WTC11 (cell line): ENCODE measurements at regions not wholly inside any gene's neighbourhood (a gene's known extent, or its start where the extent isn't known, plus 50 kb on each side); places are given as distances from the start of the nearest gene placed in this dataset.

Source experiments
- ATAC-seq: fragments of 200-7000 bp; cut with Tn5 transposase; 2 replicates; pipeline ENCODE4 v1.10.0; 2021; ENCODE audit warnings: mild to moderate bottlenecking, moderate library complexity
- CTCF ChIA-PET: fragments of 300-600 bp; sonication (Branson Sonifier 250); formaldehyde crosslinking; loops from one replicate; lab custom pipeline; 2021; ENCODE audit warnings: antibody characterized with exemption; lab: Charles Lee
- POLR2A ChIA-PET: fragments of 350-600 bp; sonication (Branson Sonifier 250); formaldehyde crosslinking; loops from one replicate; lab custom pipeline; 2021; ENCODE audit warnings: antibody characterized with exemption; lab: Charles Lee
- DNase-seq: peaks from one replicate; pipeline ENCODE4 v3.0.0; 2021; ENCODE audit warnings: low spot score
- H3K27ac Mint-ChIP-seq: 2 replicates; pipeline ENCODE4 v1.8.0; 2021; ENCODE audit warnings: mixed read lengths
- H3K27me3 Mint-ChIP-seq: 2 replicates; pipeline ENCODE4 v1.8.0; 2021; ENCODE audit warnings: low read depth, mild to moderate bottlenecking, moderate library complexity, mixed read lengths
- H3K36me3 Mint-ChIP-seq: 2 replicates; pipeline ENCODE4 v1.8.0; 2021; ENCODE audit warnings: mixed read lengths
- H3K4me1 Mint-ChIP-seq: 2 replicates; pipeline ENCODE4 v1.8.0; 2022; ENCODE audit warnings: mixed read lengths
- H3K4me3 Mint-ChIP-seq: 2 replicates; pipeline ENCODE4 v1.8.0; 2021; ENCODE audit warnings: mild to moderate bottlenecking, moderate library complexity, mixed read lengths
- H3K9me3 Mint-ChIP-seq: 2 replicates; pipeline ENCODE4 v1.8.0; 2021; ENCODE audit warnings: mixed read lengths
- CBFB ChIP-seq: sonication (generic); formaldehyde crosslinking; IDR thresholded peaks from 2 replicates; pipeline ENCODE4 v1.8.1; 2022; ENCODE audit warnings: mild to moderate bottlenecking, low read depth, missing genetic modification reagents
- ELF4 ChIP-seq: sonication (generic); formaldehyde crosslinking; IDR thresholded peaks from 2 replicates; pipeline ENCODE4 v1.8.1; 2022; ENCODE audit warnings: low read depth, mild to moderate bottlenecking, moderate library complexity, missing genetic modification reagents
- FOXP1 ChIP-seq: sonication (generic); formaldehyde crosslinking; IDR thresholded peaks from 2 replicates; pipeline ENCODE4 v1.8.0; 2022; ENCODE audit warnings: missing genetic modification reagents, mild to moderate bottlenecking, moderate library complexity, borderline replicate concordance
- HMGA2 ChIP-seq: fragments of 250-450 bp; sonication (Bioruptor Pico); IDR thresholded peaks from 2 replicates; pipeline ENCODE4 v1.4.0; 2021; ENCODE audit warnings: mild to moderate bottlenecking, moderate library complexity
- MXD4 ChIP-seq: fragments of 250-450 bp; sonication (Bioruptor Pico); IDR thresholded peaks from 2 replicates; pipeline ENCODE4 v1.8.0; 2021; ENCODE audit warnings: mild to moderate bottlenecking, moderate library complexity, borderline replicate concordance
- RELA ChIP-seq: sonication (generic); formaldehyde crosslinking; IDR thresholded peaks from 2 replicates; pipeline ENCODE4 v1.8.1; 2022; ENCODE audit warnings: missing genetic modification reagents, mild to moderate bottlenecking, borderline replicate concordance
- SMAD3 ChIP-seq: sonication (generic); formaldehyde crosslinking; IDR thresholded peaks from 2 replicates; pipeline ENCODE4 v1.8.0; 2022; ENCODE audit warnings: missing genetic modification reagents, mild to moderate bottlenecking, borderline replicate concordance
- ZNF138 ChIP-seq: sonication (generic); formaldehyde crosslinking; conservative IDR thresholded peaks from 2 replicates; pipeline ENCODE4 v1.8.1; 2022; ENCODE audit warnings: mild to moderate bottlenecking, moderate library complexity, missing genetic modification reagents
- ZNF423 ChIP-seq: fragments of 250-450 bp; sonication (Bioruptor Pico); IDR thresholded peaks from 2 replicates; pipeline ENCODE4 v2.1.2; 2022; ENCODE audit warnings: mild to moderate bottlenecking, moderate library complexity
- TF ChIP-seq, protein P1 (sequence below): sonication (generic); formaldehyde crosslinking; IDR thresholded peaks from 2 replicates; pipeline ENCODE4 v1.8.1; 2023; ENCODE audit warnings: mild to moderate bottlenecking, missing genetic modification reagents
- TF ChIP-seq, protein P2 (sequence below): sonication (generic); formaldehyde crosslinking; IDR thresholded peaks from 2 replicates; pipeline ENCODE4 v1.8.0; 2023; ENCODE audit warnings: missing genetic modification reagents, mild to moderate bottlenecking, borderline replicate concordance
- TF ChIP-seq, protein P3 (sequence below): sonication (generic); formaldehyde crosslinking; IDR thresholded peaks from 2 replicates; pipeline ENCODE4 v1.8.0; 2022; ENCODE audit warnings: mild to moderate bottlenecking, missing genetic modification reagents
- TF ChIP-seq, protein P4 (sequence below): sonication (generic); formaldehyde crosslinking; IDR thresholded peaks from 2 replicates; pipeline ENCODE4 v1.8.0; 2022; ENCODE audit warnings: missing genetic modification reagents
- TF ChIP-seq, protein P5 (sequence below): sonication (generic); formaldehyde crosslinking; IDR thresholded peaks from 2 replicates; pipeline ENCODE4 v1.8.0; 2022; ENCODE audit warnings: mild to moderate bottlenecking, missing genetic modification reagents
- TF ChIP-seq, protein P6 (sequence below): sonication (generic); formaldehyde crosslinking; IDR thresholded peaks from 2 replicates; pipeline ENCODE4 v1.8.1; 2023; ENCODE audit warnings: mild to moderate bottlenecking, moderate library complexity, missing genetic modification reagents

DNA sequence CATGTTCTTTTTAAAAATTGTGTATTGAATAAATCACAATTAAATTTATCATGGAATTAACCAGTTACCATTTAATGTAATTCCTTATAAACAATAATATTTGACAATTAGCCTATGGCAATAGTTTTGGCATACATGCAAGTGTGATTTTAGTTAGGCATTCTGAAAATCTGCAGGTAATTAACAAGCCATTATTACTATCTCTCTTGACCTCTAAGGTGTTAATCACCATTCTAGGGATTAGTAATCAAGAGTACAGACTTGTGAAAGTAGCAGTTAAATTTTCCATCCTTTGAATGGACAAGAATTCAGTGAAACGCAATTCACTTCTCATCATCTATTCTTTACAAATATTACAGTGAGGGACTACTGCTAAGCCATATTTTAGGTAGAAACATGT lies 127.7 kb upstream of the CHST9 start:
- ATAC-seq, result no peak
- H3K9me3 Mint-ChIP-seq, result peaks cover 20% of the 10 kb centered on the region
- peaks cover 2% of the 10 kb centered on the region; the same call in 1 of the 2 replicates for H3K27me3 Mint-ChIP-seq
- CTCF ChIA-PET, result no interaction called here
- TF ChIP-seq CBFB, result no peak
- no peak for TF ChIP-seq RELA (CRISPR knock-in tag)
- TF ChIP-seq, protein P1, sequence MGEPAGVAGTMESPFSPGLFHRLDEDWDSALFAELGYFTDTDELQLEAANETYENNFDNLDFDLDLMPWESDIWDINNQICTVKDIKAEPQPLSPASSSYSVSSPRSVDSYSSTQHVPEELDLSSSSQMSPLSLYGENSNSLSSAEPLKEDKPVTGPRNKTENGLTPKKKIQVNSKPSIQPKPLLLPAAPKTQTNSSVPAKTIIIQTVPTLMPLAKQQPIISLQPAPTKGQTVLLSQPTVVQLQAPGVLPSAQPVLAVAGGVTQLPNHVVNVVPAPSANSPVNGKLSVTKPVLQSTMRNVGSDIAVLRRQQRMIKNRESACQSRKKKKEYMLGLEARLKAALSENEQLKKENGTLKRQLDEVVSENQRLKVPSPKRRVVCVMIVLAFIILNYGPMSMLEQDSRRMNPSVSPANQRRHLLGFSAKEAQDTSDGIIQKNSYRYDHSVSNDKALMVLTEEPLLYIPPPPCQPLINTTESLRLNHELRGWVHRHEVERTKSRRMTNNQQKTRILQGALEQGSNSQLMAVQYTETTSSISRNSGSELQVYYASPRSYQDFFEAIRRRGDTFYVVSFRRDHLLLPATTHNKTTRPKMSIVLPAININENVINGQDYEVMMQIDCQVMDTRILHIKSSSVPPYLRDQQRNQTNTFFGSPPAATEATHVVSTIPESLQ (CRISPR knock-in tag), result no peak
- TF ChIP-seq ELF4 (CRISPR knock-in tag), result no peak
- TF ChIP-seq HMGA2 (CRISPR knock-in tag), result no peak
- TF ChIP-seq, all 79 proteins: peak for 0
- H3K36me3 Mint-ChIP-seq, result peaks cover 13% of the 10 kb centered on the region
- no peak overlapping the region for H3K27ac Mint-ChIP-seq
- POLR2A ChIA-PET, result no interaction called here
- no peaks in the 10 kb centered on the region for H3K4me1 Mint-ChIP-seq
- no peak overlapping the region for H3K4me3 Mint-ChIP-seq
- no peak for DNase-seq

DNA sequence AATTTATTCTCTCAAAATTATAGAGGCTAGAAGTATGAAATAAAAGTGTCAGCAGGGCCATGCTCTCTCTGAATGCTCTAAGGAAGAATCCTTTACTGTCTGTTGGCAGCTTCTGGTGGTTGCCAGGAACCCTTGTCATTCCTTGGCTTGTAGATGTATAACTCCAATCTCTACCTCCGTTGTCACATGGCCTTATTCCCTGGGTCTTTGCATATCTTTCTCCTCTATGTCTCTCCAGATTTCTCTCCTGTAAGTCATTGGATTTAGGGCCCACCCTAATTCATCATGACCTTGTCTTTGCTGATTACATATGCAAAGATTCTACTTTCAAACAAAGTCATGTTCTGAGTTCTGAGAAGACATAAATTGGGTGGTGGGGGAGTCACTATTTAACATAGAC lies 127.0 kb upstream of the CHST9 start:
- DNase-seq (no peak), ATAC-seq (no peak)
- peaks cover 13% of the 10 kb centered on the region for H3K36me3 Mint-ChIP-seq
- H3K9me3 Mint-ChIP-seq, result peaks cover 17% of the 10 kb centered on the region
- no peak for TF ChIP-seq ZNF423 (CRISPR knock-in tag)
- TF ChIP-seq, protein P2, sequence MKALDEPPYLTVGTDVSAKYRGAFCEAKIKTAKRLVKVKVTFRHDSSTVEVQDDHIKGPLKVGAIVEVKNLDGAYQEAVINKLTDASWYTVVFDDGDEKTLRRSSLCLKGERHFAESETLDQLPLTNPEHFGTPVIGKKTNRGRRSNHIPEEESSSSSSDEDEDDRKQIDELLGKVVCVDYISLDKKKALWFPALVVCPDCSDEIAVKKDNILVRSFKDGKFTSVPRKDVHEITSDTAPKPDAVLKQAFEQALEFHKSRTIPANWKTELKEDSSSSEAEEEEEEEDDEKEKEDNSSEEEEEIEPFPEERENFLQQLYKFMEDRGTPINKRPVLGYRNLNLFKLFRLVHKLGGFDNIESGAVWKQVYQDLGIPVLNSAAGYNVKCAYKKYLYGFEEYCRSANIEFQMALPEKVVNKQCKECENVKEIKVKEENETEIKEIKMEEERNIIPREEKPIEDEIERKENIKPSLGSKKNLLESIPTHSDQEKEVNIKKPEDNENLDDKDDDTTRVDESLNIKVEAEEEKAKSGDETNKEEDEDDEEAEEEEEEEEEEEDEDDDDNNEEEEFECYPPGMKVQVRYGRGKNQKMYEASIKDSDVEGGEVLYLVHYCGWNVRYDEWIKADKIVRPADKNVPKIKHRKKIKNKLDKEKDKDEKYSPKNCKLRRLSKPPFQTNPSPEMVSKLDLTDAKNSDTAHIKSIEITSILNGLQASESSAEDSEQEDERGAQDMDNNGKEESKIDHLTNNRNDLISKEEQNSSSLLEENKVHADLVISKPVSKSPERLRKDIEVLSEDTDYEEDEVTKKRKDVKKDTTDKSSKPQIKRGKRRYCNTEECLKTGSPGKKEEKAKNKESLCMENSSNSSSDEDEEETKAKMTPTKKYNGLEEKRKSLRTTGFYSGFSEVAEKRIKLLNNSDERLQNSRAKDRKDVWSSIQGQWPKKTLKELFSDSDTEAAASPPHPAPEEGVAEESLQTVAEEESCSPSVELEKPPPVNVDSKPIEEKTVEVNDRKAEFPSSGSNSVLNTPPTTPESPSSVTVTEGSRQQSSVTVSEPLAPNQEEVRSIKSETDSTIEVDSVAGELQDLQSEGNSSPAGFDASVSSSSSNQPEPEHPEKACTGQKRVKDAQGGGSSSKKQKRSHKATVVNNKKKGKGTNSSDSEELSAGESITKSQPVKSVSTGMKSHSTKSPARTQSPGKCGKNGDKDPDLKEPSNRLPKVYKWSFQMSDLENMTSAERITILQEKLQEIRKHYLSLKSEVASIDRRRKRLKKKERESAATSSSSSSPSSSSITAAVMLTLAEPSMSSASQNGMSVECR, result no peak
- TF ChIP-seq, protein P3, sequence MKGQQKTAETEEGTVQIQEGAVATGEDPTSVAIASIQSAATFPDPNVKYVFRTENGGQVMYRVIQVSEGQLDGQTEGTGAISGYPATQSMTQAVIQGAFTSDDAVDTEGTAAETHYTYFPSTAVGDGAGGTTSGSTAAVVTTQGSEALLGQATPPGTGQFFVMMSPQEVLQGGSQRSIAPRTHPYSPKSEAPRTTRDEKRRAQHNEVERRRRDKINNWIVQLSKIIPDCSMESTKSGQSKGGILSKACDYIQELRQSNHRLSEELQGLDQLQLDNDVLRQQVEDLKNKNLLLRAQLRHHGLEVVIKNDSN (CRISPR knock-in tag), result no peak
- no peak for TF ChIP-seq MXD4
- TF ChIP-seq, protein P4, sequence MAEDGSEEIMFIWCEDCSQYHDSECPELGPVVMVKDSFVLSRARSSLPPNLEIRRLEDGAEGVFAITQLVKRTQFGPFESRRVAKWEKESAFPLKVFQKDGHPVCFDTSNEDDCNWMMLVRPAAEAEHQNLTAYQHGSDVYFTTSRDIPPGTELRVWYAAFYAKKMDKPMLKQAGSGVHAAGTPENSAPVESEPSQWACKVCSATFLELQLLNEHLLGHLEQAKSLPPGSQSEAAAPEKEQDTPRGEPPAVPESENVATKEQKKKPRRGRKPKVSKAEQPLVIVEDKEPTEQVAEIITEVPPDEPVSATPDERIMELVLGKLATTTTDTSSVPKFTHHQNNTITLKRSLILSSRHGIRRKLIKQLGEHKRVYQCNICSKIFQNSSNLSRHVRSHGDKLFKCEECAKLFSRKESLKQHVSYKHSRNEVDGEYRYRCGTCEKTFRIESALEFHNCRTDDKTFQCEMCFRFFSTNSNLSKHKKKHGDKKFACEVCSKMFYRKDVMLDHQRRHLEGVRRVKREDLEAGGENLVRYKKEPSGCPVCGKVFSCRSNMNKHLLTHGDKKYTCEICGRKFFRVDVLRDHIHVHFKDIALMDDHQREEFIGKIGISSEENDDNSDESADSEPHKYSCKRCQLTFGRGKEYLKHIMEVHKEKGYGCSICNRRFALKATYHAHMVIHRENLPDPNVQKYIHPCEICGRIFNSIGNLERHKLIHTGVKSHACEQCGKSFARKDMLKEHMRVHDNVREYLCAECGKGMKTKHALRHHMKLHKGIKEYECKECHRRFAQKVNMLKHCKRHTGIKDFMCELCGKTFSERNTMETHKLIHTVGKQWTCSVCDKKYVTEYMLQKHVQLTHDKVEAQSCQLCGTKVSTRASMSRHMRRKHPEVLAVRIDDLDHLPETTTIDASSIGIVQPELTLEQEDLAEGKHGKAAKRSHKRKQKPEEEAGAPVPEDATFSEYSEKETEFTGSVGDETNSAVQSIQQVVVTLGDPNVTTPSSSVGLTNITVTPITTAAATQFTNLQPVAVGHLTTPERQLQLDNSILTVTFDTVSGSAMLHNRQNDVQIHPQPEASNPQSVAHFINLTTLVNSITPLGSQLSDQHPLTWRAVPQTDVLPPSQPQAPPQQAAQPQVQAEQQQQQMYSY (CRISPR knock-in tag), result no peak
- TF ChIP-seq ZNF138 (CRISPR knock-in tag), result no peak
- TF ChIP-seq SMAD3, result no peak
- TF ChIP-seq, protein P5, sequence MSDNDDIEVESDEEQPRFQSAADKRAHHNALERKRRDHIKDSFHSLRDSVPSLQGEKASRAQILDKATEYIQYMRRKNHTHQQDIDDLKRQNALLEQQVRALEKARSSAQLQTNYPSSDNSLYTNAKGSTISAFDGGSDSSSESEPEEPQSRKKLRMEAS (CRISPR knock-in tag), result no peak
- TF ChIP-seq, protein P6, sequence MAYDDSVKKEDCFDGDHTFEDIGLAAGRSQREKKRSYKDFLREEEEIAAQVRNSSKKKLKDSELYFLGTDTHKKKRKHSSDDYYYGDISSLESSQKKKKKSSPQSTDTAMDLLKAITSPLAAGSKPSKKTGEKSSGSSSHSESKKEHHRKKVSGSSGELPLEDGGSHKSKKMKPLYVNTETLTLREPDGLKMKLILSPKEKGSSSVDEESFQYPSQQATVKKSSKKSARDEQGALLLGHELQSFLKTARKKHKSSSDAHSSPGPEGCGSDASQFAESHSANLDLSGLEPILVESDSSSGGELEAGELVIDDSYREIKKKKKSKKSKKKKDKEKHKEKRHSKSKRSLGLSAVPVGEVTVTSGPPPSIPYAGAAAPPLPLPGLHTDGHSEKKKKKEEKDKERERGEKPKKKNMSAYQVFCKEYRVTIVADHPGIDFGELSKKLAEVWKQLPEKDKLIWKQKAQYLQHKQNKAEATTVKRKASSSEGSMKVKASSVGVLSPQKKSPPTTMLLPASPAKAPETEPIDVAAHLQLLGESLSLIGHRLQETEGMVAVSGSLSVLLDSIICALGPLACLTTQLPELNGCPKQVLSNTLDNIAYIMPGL (CRISPR knock-in tag), result no peak
- TF ChIP-seq FOXP1 (CRISPR knock-in tag), result no peak
- H3K27me3 Mint-ChIP-seq, result peaks cover 2% of the 10 kb centered on the region; the same call in 1 of the 2 replicates
- H3K4me3 Mint-ChIP-seq, result no peak overlapping the region
- CTCF ChIA-PET, result no interaction called here
- POLR2A ChIA-PET, result no interaction called here
- no peaks in the 10 kb centered on the region for H3K4me1 Mint-ChIP-seq
- no peak overlapping the region for H3K27ac Mint-ChIP-seq
